ENCODE measurements at regions not wholly inside any gene's neighbourhood (a gene's known extent, or its start where the extent isn't known, plus 50 kb on each side); places are given as distances from the start of the nearest gene placed in this dataset.

- TF ChIP-seq CTCF (IDR thresholded peaks at IDR 0.05) (no peak), ZFX (IDR thresholded peaks at IDR 0.05; ENCODE audit: borderline replicate concordance) (no peak)
Observed at GRCh38 chr2:217179854-217180253, 320.0 kb upstream of the TNP1 start.
